Suprapubic skin (tissue), 4 donors: ENCODE measurements at regions not wholly inside any gene's neighbourhood (a gene's known extent, or its start where the extent isn't known, plus 50 kb on each side); places are given as distances from the start of the nearest gene placed in this dataset.

Source experiments
- DNase-seq, 2 donors: peaks; one replicate each; pipeline ENCODE4 v3.0.0-alpha.2; 2019; ENCODE audit warnings: low spot score in 2 of 2
- H3K27ac ChIP-seq: fragments of 200-600 bp; sonication (generic); one replicate; pipeline ENCODE4 v1.5.1; 2019
- H3K27me3 ChIP-seq: fragments of 200-600 bp; sonication (generic); one replicate; pipeline ENCODE4 v1.5.1; 2019
- H3K36me3 ChIP-seq: fragments of 200-600 bp; sonication (generic); one replicate; pipeline ENCODE4 v1.5.1; 2019
- H3K4me1 ChIP-seq: fragments of 200-600 bp; sonication (generic); one replicate; pipeline ENCODE4 v1.5.1; 2019
- H3K4me3 ChIP-seq: fragments of 200-600 bp; sonication (generic); one replicate; pipeline ENCODE4 v1.5.1; 2019; ENCODE audit warnings: mild to moderate bottlenecking
- H3K9me3 ChIP-seq: fragments of 200-600 bp; sonication (generic); one replicate; pipeline ENCODE4 v1.5.1; 2019
- CTCF ChIP-seq, 2 donors: fragments of 200-600 bp in 1 of 2; fragments of 450-650 bp in 1 of 2; sonication (generic) in 1 of 2; IDR thresholded peaks; one replicate each; pipeline ENCODE4 v1.5.1; 2016 to 2019; ENCODE audit warnings: antibody characterized with exemption in 2 of 2, mild to moderate bottlenecking in 1 of 2, moderate library complexity in 1 of 2
- EP300 ChIP-seq: sonication (generic); formaldehyde crosslinking; IDR thresholded peaks from one replicate; pipeline ENCODE4 v1.6.1; 2017; ENCODE audit warnings: antibody characterized with exemption
- POLR2A ChIP-seq, 2 donors: fragments of 450-650 bp; IDR thresholded peaks; one replicate each; pipeline ENCODE4 v1.6.1; 2017; ENCODE audit warnings: antibody characterized with exemption in 2 of 2, mild to moderate bottlenecking in 2 of 2, moderate library complexity in 2 of 2
- POLR2AphosphoS5 ChIP-seq, 3 donors: sonication (generic); formaldehyde crosslinking; IDR thresholded peaks; one replicate each; pipeline ENCODE4 v1.6.1; 2017; ENCODE audit warnings: antibody characterized with exemption in 3 of 3
- WGBS: methylation state at CpG from one replicate; pipeline ENCODE4 v1.1.5; 2018; 5-methylcytosine and 5-hydroxymethylcytosine counted together

GRCh38 chr4:27775156-27775555 is 914.5 kb downstream of the STIM2 start:
- WGBS, result 25% methylated on average over 3 of the region's 3 CpGs
- TF ChIP-seq CTCF (IDR thresholded peaks at IDR 0.05), result no peak
- no peak for TF ChIP-seq EP300
- no peak for TF ChIP-seq POLR2A (IDR thresholded peaks at IDR 0.05)

GRCh38 chr4:27779827-27780226 is 919.2 kb downstream of the STIM2 start:
- TF ChIP-seq CTCF (IDR thresholded peaks at IDR 0.05) (no peak), EP300 (no peak), POLR2AphosphoS5 (IDR thresholded peaks at IDR 0.05) (no peak), POLR2A (IDR thresholded peaks at IDR 0.05) (no peak)
- 83% methylated on average over 1 of the region's 1 CpG for WGBS
- no peaks in the 10 kb centered on the region for H3K4me1 ChIP-seq
- H3K27ac ChIP-seq, result no peak overlapping the region
- H3K9me3 ChIP-seq, result no peaks in the 10 kb centered on the region
- H3K4me3 ChIP-seq, result no peak overlapping the region
- DNase-seq, result no peak
- H3K27me3 ChIP-seq, result no peaks in the 10 kb centered on the region
- no peaks in the 10 kb centered on the region for H3K36me3 ChIP-seq

More at GRCh38 chr4:27775156-27775555, 914.5 kb downstream of the STIM2 start:
- no peak overlapping the region for H3K27ac ChIP-seq
- no peaks in the 10 kb centered on the region for H3K9me3 ChIP-seq
- no peaks in the 10 kb centered on the region for H3K36me3 ChIP-seq
- no peaks in the 10 kb centered on the region for H3K27me3 ChIP-seq
- no peaks in the 10 kb centered on the region for H3K4me1 ChIP-seq
- H3K4me3 ChIP-seq, result no peak overlapping the region
- no peak for DNase-seq

GRCh38 chr4:27787195-27787594 is 926.6 kb downstream of the STIM2 start:
- 61% methylated on average over 2 of the region's 2 CpGs for WGBS
- Histone ChIP-seq H3K9me3 (no peaks in the 10 kb centered on the region), H3K4me1 (no peaks in the 10 kb centered on the region)

GRCh38 chr4:27789773-27790172 is 929.1 kb downstream of the STIM2 start:
- Histone ChIP-seq H3K27me3 (no peaks in the 10 kb centered on the region), H3K36me3 (no peaks in the 10 kb centered on the region), H3K9me3 (no peaks in the 10 kb centered on the region), H3K27ac (no peak overlapping the region), H3K4me1 (no peaks in the 10 kb centered on the region), H3K4me3 (no peak overlapping the region)
- 72% methylated on average over 6 of the region's 6 CpGs for WGBS
- TF ChIP-seq CTCF (IDR thresholded peaks at IDR 0.05), result no peak
- TF ChIP-seq POLR2A (IDR thresholded peaks at IDR 0.05), result no peak
- no peak for TF ChIP-seq POLR2AphosphoS5 (IDR thresholded peaks at IDR 0.05)
- TF ChIP-seq EP300, result no peak
- no peak for DNase-seq

More at GRCh38 chr4:27787195-27787594, 926.6 kb downstream of the STIM2 start:
- H3K27ac ChIP-seq, result no peak overlapping the region
- TF ChIP-seq EP300 (no peak), POLR2AphosphoS5 (IDR thresholded peaks at IDR 0.05) (no peak), POLR2A (IDR thresholded peaks at IDR 0.05) (no peak), CTCF (IDR thresholded peaks at IDR 0.05) (no peak)
- no peak overlapping the region for H3K4me3 ChIP-seq
- no peaks in the 10 kb centered on the region for H3K27me3 ChIP-seq
- H3K36me3 ChIP-seq, result no peaks in the 10 kb centered on the region
- DNase-seq, result no peak

GRCh38 chr4:27790911-27791310 is 930.3 kb downstream of the STIM2 start:
- DNase-seq, result no peak
- H3K4me3 ChIP-seq, result no peak overlapping the region
- TF ChIP-seq EP300, result no peak
- no peak for TF ChIP-seq CTCF (IDR thresholded peaks at IDR 0.05)
- no peak for TF ChIP-seq POLR2A (IDR thresholded peaks at IDR 0.05)
- TF ChIP-seq POLR2AphosphoS5 (IDR thresholded peaks at IDR 0.05), result no peak
- no peaks in the 10 kb centered on the region for H3K9me3 ChIP-seq
- H3K36me3 ChIP-seq, result no peaks in the 10 kb centered on the region
- no peaks in the 10 kb centered on the region for H3K27me3 ChIP-seq
- no peaks in the 10 kb centered on the region for H3K4me1 ChIP-seq
- WGBS, result 77% methylated on average over 5 of the region's 5 CpGs
- no peak overlapping the region for H3K27ac ChIP-seq
